ENCODE measurements at regions not wholly inside any gene's neighbourhood (a gene's known extent, or its start where the extent isn't known, plus 50 kb on each side); places are given as distances from the start of the nearest gene placed in this dataset.

DNA sequence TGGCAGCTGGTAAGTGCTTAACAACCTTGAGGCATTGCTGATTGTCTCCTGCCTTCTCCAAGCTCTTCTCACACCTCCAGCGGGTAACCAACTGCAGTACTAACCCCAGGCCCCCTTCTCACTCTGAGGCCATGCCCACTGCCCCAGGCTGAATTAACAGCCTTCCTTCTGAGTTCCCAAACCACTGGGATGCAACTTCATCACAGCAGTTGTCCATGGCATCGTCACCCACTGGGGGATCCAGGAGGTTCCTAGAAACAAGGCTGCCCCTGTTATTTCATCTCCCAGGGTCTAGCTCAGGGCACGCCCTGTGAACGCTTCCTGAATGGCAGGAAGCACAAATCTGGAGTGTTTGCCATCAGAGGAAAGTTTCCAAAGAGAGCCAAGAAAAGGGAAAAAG is 58.0 kb downstream of the SYNE3 start:
- Histone ChIP-seq H3K9ac (ENCODE audit: low read length in 5 of 5) (no peak overlapping the region), H3K9me3 (ENCODE audit: control insufficient read depth in 5 of 5, low read length in 5 of 5) (no peaks in the 10 kb centered on the region), H3K4me3 (ENCODE audit: low read depth in 1 of 5, low read length in 5 of 5) (no peak overlapping the region), H3K36me3 (ENCODE audit: control insufficient read depth in 5 of 5, insufficient read depth in 5 of 5, low read length in 5 of 5) (peaks cover 4 to 76% (median 66%) of the 10 kb centered on the region in 5 donors), H3K27ac (ENCODE audit: low read depth, low read length) (peak overlapping the region; percentile 18), H3K27me3 (ENCODE audit: control insufficient read depth in 5 of 5, insufficient read depth in 4 of 5, low read length in 5 of 5) (no peaks in the 10 kb centered on the region), H3K4me1 (ENCODE audit: control insufficient read depth in 5 of 5, insufficient read depth in 5 of 5, low read length in 5 of 5) (peaks cover 7 to 47% (median 42%) of the 10 kb centered on the region in 5 donors)

DNA sequence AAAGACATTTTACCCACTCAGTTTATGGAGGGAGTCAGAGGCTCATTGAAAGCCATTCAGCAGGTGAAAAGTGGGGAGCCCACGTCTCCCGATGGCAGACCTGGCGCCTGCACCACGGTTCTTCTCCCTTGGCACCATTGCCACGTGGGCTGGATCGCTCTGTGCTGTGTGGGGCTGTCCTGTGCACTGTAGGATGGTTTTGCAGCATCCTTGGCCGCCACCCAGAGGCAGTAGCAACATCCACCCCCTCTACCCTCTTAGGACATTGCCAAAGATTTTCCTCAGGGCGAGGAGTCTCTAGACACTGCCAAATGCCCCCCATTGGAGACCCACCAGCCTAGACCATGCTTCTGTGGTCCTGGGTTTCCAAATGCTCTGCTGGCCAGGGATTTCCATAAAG is 60.2 kb downstream of the SYNE3 start:
- Histone ChIP-seq H3K27ac (ENCODE audit: low read depth, low read length) (no peak overlapping the region), H3K9ac (ENCODE audit: low read length in 5 of 5) (no peak overlapping the region), H3K4me1 (ENCODE audit: control insufficient read depth in 5 of 5, insufficient read depth in 5 of 5, low read length in 5 of 5) (peaks cover 7 to 43% (median 37%) of the 10 kb centered on the region in 5 donors), H3K9me3 (ENCODE audit: control insufficient read depth in 5 of 5, low read length in 5 of 5) (no peaks in the 10 kb centered on the region), H3K4me3 (ENCODE audit: low read depth in 1 of 5, low read length in 5 of 5) (no peak overlapping the region), H3K36me3 (ENCODE audit: control insufficient read depth in 5 of 5, insufficient read depth in 5 of 5, low read length in 5 of 5) (peaks cover 4 to 81% (median 70%) of the 10 kb centered on the region in 5 donors), H3K27me3 (ENCODE audit: control insufficient read depth in 5 of 5, insufficient read depth in 4 of 5, low read length in 5 of 5) (no peaks in the 10 kb centered on the region)

DNA sequence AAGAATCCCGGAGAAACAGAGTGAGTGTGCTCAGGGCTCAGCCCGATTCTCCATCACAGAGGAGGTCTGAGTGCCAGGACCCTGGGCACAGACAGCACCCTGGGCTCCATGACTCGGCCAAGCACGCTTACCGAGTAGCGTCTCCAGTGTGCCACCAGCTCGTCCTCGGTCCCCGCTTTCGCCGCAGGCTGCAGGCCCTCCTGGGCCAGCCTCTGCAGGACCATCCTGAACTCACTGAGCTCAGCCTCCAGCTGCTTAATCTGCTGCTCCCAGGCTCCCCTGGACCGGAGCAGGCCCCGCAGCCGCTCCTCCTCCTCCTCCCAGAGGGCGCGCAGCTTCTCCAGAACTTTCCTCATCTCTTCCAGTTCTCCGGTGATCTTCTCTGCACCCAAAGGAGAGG is 61.2 kb downstream of the SYNE3 start:
- peaks cover 4 to 86% (median 73%) of the 10 kb centered on the region in 5 donors for H3K36me3 ChIP-seq (ENCODE audit: control insufficient read depth in 5 of 5, insufficient read depth in 5 of 5, low read length in 5 of 5)
- H3K9ac ChIP-seq (ENCODE audit: low read length in 5 of 5), result no peak overlapping the region

DNA sequence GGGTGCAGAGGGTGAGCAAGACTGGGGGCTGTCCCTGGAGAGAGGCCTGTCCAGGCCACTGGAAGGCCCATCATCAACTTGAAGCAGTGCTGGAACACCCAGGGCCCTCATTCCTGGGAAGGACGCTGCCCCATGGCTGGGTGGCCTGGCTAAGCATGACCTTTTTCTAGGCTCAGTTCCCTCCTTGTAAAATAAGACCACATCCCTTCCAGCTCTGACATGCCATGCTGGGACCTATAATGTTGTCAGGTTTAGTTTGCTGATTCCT is 62.8 kb downstream of the SYNE3 start:
- no peaks in the 10 kb centered on the region for H3K27me3 ChIP-seq (ENCODE audit: control insufficient read depth in 5 of 5, insufficient read depth in 4 of 5, low read length in 5 of 5)
- peak overlapping the region; percentile 35 for H3K27ac ChIP-seq (ENCODE audit: low read depth, low read length)
- peaks cover 7 to 38% (median 20%) of the 10 kb centered on the region in 5 donors for H3K4me1 ChIP-seq (ENCODE audit: control insufficient read depth in 5 of 5, insufficient read depth in 5 of 5, low read length in 5 of 5)
- no peak overlapping the region for H3K4me3 ChIP-seq (ENCODE audit: low read depth in 1 of 5, low read length in 5 of 5)
- H3K9me3 ChIP-seq (ENCODE audit: control insufficient read depth in 5 of 5, low read length in 5 of 5), result no peaks in the 10 kb centered on the region
- H3K36me3 ChIP-seq (ENCODE audit: control insufficient read depth in 5 of 5, insufficient read depth in 5 of 5, low read length in 5 of 5), result peaks cover 4 to 97% (median 82%) of the 10 kb centered on the region in 5 donors
- H3K9ac ChIP-seq (ENCODE audit: low read length in 5 of 5), result no peak overlapping the region

More for the DNA sequence above, 61.2 kb downstream of the SYNE3 start:
- Histone ChIP-seq H3K27me3 (ENCODE audit: control insufficient read depth in 5 of 5, insufficient read depth in 4 of 5, low read length in 5 of 5) (no peaks in the 10 kb centered on the region), H3K4me3 (ENCODE audit: low read depth in 1 of 5, low read length in 5 of 5) (no peak overlapping the region), H3K4me1 (ENCODE audit: control insufficient read depth in 5 of 5, insufficient read depth in 5 of 5, low read length in 5 of 5) (peaks cover 7 to 38% (median 27%) of the 10 kb centered on the region in 5 donors), H3K27ac (ENCODE audit: low read depth, low read length) (no peak overlapping the region), H3K9me3 (ENCODE audit: control insufficient read depth in 5 of 5, low read length in 5 of 5) (no peaks in the 10 kb centered on the region)

- Histone ChIP-seq H3K4me3 (ENCODE audit: low read depth in 1 of 5, low read length in 5 of 5) (no peak overlapping the region), H3K9me3 (ENCODE audit: control insufficient read depth in 5 of 5, low read length in 5 of 5) (no peaks in the 10 kb centered on the region), H3K27ac (ENCODE audit: low read depth, low read length) (peak overlapping the region; percentile 35), H3K27me3 (ENCODE audit: control insufficient read depth in 5 of 5, insufficient read depth in 4 of 5, low read length in 5 of 5) (no peaks in the 10 kb centered on the region), H3K4me1 (ENCODE audit: control insufficient read depth in 5 of 5, insufficient read depth in 5 of 5, low read length in 5 of 5) (peaks cover 6 to 37% (median 18%) of the 10 kb centered on the region in 5 donors), H3K9ac (ENCODE audit: low read length in 5 of 5) (no peak overlapping the region), H3K36me3 (ENCODE audit: control insufficient read depth in 5 of 5, insufficient read depth in 5 of 5, low read length in 5 of 5) (peaks cover 4 to 97% (median 85%) of the 10 kb centered on the region in 5 donors)
Observed at GRCh38 chr14:95452893-95453712, 63.3 kb downstream of the SYNE3 start.

DNA sequence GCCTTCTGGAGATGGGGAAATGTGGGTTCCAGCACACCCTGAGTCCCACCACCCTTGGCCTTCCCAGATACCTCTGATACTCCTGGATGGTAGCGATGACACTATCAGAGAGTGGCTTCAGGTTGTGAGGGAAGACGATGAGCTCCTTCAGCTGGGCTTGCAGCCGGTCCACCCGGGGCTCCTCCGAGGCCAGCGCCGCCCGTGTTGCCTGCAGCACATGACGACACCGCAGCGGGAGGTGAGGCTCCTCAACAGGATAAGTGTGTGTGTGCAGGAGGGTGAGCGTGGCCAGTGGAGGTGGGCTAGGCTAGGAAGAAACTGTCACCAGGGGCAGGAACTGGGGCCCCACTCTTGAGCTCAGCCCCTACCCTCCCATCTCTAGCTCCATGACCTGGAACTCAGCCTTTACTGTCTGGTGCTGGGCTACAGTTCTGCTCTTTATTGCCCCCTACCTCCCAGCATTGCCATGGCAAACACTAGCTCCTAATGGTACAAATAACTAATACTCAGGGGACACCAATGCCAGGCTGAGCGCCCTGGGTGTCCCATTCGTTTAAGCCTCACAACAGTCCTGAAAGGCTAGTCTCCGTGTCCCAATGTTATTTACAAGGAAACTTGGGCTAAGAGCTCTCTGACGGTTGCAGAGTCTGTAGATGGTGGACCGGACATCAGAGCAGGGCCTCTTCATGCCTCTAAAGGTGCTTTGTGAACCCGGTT is 64.1 kb downstream of the SYNE3 start:
- Histone ChIP-seq H3K4me1 (ENCODE audit: control insufficient read depth in 5 of 5, insufficient read depth in 5 of 5, low read length in 5 of 5) (peaks cover 0 to 34% (median 11%) of the 10 kb centered on the region in 5 donors), H3K27me3 (ENCODE audit: control insufficient read depth in 5 of 5, insufficient read depth in 4 of 5, low read length in 5 of 5) (no peaks in the 10 kb centered on the region), H3K27ac (ENCODE audit: low read depth, low read length) (peak overlapping the region; percentile 35), H3K9ac (ENCODE audit: low read length in 5 of 5) (no peak overlapping the region), H3K4me3 (ENCODE audit: low read depth in 1 of 5, low read length in 5 of 5) (no peak overlapping the region), H3K36me3 (ENCODE audit: control insufficient read depth in 5 of 5, insufficient read depth in 5 of 5, low read length in 5 of 5) (peaks cover 9 to 95% (median 85%) of the 10 kb centered on the region in 5 donors), H3K9me3 (ENCODE audit: control insufficient read depth in 5 of 5, low read length in 5 of 5) (no peaks in the 10 kb centered on the region)

DNA sequence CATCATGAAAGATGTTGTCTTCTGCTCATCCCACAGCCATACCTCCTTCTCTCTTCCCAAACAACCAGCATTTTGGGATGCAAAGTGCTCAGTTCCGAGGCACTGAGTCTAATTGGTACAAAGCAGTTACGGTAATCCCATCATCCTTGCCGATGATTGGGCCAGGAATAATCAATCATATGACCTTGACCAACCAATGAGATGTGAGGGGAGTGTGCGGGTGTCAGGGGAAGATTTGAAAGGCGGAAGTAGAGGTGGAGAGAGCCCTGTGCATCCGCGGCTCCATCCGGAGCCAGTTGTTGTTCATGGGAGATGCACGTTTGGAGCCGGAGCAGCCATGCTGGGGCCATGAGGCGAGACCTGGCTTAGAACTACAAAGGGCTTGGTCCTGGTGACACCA is 67.3 kb downstream of the SYNE3 start:
- no peak overlapping the region for H3K27ac ChIP-seq (ENCODE audit: low read depth, low read length)
- H3K36me3 ChIP-seq (ENCODE audit: control insufficient read depth in 5 of 5, insufficient read depth in 5 of 5, low read length in 5 of 5), result peaks cover 5 to 95% (median 88%) of the 10 kb centered on the region in 5 donors
- no peak overlapping the region for H3K4me3 ChIP-seq (ENCODE audit: low read depth in 1 of 5, low read length in 5 of 5)
- peaks cover 1 to 37% (median 12%) of the 10 kb centered on the region in 5 donors for H3K4me1 ChIP-seq (ENCODE audit: control insufficient read depth in 5 of 5, insufficient read depth in 5 of 5, low read length in 5 of 5)
- H3K27me3 ChIP-seq (ENCODE audit: control insufficient read depth in 5 of 5, insufficient read depth in 4 of 5, low read length in 5 of 5), result no peaks in the 10 kb centered on the region
- H3K9ac ChIP-seq (ENCODE audit: low read length in 5 of 5), result no peak overlapping the region
- no peaks in the 10 kb centered on the region for H3K9me3 ChIP-seq (ENCODE audit: control insufficient read depth in 5 of 5, low read length in 5 of 5)

DNA sequence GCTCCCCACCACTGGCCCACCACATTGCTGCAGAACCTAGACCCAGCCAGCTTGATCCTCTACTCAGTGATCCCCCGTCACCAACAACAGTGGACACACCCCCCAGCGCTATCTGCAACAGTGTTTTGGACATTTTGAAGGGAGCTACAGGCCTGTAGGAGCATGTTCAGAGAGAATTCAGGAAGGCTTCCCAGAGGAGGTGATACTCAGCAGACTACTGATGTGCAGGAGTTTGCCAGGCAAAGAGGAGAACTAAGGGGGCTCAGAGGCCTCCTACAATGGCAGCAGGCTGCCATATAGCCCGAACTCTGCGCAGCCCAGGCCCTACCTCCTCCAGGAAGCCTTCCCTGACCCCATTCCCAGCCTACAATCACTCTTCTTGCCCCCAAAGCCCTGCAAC is 70.0 kb downstream of the SYNE3 start:
- Histone ChIP-seq H3K27ac (ENCODE audit: low read depth, low read length) (peak overlapping the region; percentile 23), H3K36me3 (ENCODE audit: control insufficient read depth in 5 of 5, insufficient read depth in 5 of 5, low read length in 5 of 5) (peaks cover 5 to 88% (median 82%) of the 10 kb centered on the region in 5 donors), H3K9me3 (ENCODE audit: control insufficient read depth in 5 of 5, low read length in 5 of 5) (no peaks in the 10 kb centered on the region), H3K4me1 (ENCODE audit: control insufficient read depth in 5 of 5, insufficient read depth in 5 of 5, low read length in 5 of 5) (peaks cover 1 to 35% (median 15%) of the 10 kb centered on the region in 5 donors), H3K4me3 (ENCODE audit: low read depth in 1 of 5, low read length in 5 of 5) (no peak overlapping the region), H3K9ac (ENCODE audit: low read length in 5 of 5) (no peak overlapping the region), H3K27me3 (ENCODE audit: control insufficient read depth in 5 of 5, insufficient read depth in 4 of 5, low read length in 5 of 5) (no peaks in the 10 kb centered on the region)

DNA sequence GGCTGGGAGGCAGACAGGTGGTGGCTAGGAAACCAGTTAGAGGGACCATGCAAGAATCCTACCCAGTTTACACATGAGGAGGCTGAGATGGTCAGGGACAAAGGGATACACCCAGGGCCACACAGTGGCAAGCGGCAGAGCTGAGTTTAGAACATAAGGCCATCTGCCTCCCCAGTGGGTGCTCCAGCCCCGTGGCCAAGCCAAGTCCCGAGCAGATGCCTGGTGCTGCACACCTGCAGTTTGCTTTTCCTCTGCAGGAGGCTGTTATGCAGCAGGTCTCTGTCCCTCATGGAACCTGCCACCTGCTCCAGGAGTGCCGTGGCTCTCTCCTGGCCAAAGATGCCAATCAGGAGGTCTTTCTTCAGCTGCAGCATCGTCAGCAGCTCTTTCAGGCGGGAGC is 70.8 kb downstream of the SYNE3 start:
- no peak overlapping the region for H3K9ac ChIP-seq (ENCODE audit: low read length in 5 of 5)
- H3K9me3 ChIP-seq (ENCODE audit: control insufficient read depth in 5 of 5, low read length in 5 of 5), result no peaks in the 10 kb centered on the region
- H3K4me1 ChIP-seq (ENCODE audit: control insufficient read depth in 5 of 5, insufficient read depth in 5 of 5, low read length in 5 of 5), result peaks cover 1 to 35% (median 15%) of the 10 kb centered on the region in 5 donors
- peaks cover 5 to 88% (median 82%) of the 10 kb centered on the region in 5 donors for H3K36me3 ChIP-seq (ENCODE audit: control insufficient read depth in 5 of 5, insufficient read depth in 5 of 5, low read length in 5 of 5)
- H3K4me3 ChIP-seq (ENCODE audit: low read depth in 1 of 5, low read length in 5 of 5), result no peak overlapping the region
- no peaks in the 10 kb centered on the region for H3K27me3 ChIP-seq (ENCODE audit: control insufficient read depth in 5 of 5, insufficient read depth in 4 of 5, low read length in 5 of 5)
- no peak overlapping the region for H3K27ac ChIP-seq (ENCODE audit: low read depth, low read length)

DNA sequence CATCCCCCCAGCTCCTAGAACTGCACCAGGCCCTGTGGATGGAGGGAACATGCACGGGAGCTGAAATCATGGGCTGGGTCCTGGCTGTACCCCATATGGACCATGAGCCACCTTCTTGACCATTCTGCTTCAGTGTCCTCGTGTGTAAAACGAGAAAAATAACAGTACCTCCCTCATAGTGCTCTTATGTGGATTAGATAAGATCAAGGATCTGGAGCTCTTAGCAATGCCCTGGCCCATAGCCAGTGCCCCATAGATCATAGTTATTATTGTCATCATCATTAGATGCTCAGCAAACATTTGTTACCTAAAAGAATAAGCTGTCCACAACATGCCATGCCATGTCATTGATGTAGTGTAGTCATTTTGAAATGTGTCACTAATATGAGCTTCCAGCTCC is 71.3 kb downstream of the SYNE3 start:
- Histone ChIP-seq H3K27ac (ENCODE audit: low read depth, low read length) (peak overlapping the region; percentile 54), H3K4me1 (ENCODE audit: control insufficient read depth in 5 of 5, insufficient read depth in 5 of 5, low read length in 5 of 5) (peaks cover 1 to 35% (median 15%) of the 10 kb centered on the region in 5 donors), H3K9me3 (ENCODE audit: control insufficient read depth in 5 of 5, low read length in 5 of 5) (no peaks in the 10 kb centered on the region), H3K27me3 (ENCODE audit: control insufficient read depth in 5 of 5, insufficient read depth in 4 of 5, low read length in 5 of 5) (no peaks in the 10 kb centered on the region), H3K36me3 (ENCODE audit: control insufficient read depth in 5 of 5, insufficient read depth in 5 of 5, low read length in 5 of 5) (peaks cover 5 to 88% (median 79%) of the 10 kb centered on the region in 5 donors), H3K9ac (ENCODE audit: low read length in 5 of 5) (no peak overlapping the region), H3K4me3 (ENCODE audit: low read depth in 1 of 5, low read length in 5 of 5) (no peak overlapping the region)

All from subcutaneous abdominal adipose tissue (tissue), 5 donors.